ENCODE measurements at regions not wholly inside any gene's neighbourhood (a gene's known extent, or its start where the extent isn't known, plus 50 kb on each side); places are given as distances from the start of the nearest gene placed in this dataset.

GRCh38 chr2:239767021-239767905 lies 257.9 kb downstream of the NDUFA10 start:
- FAIRE-seq, result no peak
- DNase-seq (ENCODE audit: low spot score), result no peak

DNA sequence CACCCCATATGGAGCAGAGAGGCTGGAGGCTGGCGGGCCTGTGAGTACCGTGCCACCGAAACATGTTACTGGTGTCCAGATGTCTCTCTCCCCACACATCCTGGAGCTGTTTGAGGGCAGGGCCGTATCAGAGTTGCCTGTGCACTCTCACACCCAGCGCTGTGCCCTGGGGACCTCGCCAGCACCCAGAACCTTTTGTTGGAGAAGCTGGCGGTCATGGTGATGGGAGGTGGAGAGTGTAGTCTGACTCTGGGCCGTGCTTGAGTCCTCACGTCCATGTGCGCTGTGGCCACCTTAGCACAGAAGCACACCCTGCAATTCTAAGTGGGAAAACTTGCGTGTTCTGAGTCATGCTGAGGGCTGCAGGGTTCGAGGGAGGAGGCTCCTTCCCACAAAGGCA lies 259.2 kb downstream of the NDUFA10 start:
- DNase-seq (ENCODE audit: low spot score) (no peak), FAIRE-seq (no peak)

GRCh38 chr2:239765076-239765845 lies 259.9 kb downstream of the NDUFA10 start:
- FAIRE-seq (no peak), DNase-seq (ENCODE audit: low spot score) (no peak)

DNA sequence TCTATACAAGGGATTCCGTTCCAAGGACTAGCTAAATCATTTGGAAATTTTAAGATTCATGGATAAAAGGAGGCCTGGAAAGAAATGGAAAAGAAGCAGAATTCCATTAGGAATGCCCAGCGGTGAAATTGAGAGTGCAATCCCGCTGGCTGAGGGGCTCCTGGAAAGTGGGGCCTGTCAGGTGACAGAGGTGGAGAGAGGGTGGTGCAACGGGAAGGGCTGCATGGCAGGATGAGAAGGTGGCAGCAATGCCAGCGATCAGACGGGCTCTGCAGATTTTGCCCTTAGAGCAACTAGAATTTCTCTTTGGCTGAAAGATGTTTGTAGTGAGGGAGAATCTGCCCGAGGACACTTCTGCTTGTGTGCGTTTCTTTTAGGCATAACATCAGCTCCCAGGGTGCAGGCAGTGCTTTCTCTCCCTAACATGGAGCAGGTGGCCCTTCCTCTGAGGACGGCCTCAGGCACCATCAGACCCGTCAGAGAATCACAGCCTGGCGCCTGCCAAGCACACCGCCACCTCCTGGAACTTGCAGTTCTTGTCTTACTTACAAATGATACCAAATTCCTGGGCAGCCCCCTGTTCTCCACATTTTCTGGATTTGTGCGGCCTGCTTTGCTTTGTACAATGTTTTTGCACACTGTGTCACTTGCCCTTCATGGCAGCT lies 261.6 kb downstream of the NDUFA10 start:
- DNase-seq (ENCODE audit: low spot score) (no peak), FAIRE-seq (no peak)

DNA sequence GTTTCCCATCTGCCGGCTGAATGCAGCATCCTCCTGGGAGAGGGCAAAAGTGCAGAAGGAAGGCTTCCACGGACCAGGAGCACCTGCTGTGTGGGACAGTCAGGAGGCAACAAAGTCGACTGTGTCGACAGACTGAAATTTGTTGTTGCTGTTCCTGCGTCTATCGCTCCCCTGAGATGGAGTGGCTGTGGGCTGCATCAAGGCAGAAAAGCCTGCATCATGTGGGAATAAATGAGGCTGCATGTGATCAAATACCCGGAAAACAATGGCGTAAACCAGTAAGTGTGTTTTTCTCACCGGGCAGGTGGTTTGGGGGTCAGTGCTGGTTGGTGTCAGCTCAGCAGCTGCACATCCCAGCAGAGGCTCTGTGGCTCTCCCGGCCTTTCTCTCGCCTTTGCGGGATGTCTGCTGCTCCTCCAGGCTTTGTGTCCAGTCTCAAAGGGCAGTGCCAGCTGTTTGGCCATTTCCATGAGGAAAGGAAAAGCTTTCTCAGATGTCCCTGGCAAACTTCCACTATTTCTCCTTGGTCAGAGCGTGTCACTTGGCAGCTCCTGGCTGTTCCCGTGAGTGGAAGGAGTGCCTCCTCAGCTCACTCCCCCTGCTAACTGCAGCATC lies 262.4 kb downstream of the NDUFA10 start:
- no peak for FAIRE-seq
- DNase-seq (ENCODE audit: low spot score), result no peak

GRCh38 chr2:239762106-239762505 lies 263.0 kb downstream of the NDUFA10 start:
- DNase-seq (ENCODE audit: low spot score) (no peak), FAIRE-seq (no peak)

- FAIRE-seq (no peak), DNase-seq (ENCODE audit: low spot score) (no peak)
Measured at GRCh38 chr2:239760596-239760995, 264.5 kb downstream of the NDUFA10 start.

DNA sequence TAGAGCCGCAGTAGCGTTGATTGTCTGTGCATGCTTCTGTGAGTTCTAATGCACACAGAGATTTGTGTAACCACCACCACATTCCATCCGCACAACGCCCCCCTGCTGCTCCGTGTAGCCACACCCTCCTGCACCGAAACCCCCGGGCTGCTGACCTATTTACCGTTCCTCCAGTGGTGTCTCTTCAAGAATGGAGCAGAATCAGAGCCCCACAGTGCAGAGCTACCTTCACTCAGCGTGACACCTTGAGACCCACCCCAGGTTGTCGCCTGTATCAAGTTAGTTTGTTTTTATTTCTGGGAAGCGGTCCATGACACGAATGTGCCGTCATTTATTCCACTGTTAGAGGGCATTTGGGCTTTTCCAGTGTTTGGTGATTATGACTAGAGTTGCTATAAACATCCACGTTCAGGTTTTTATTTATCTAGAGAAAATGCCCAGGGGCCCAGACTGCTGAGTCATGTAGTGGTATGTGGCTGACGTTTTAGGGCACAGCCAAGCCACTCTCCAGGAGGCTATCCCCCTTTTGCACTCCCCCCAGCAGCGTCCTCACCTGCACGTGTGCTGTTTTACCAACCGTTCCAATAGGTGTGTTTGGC lies 266.8 kb downstream of the NDUFA10 start:
- peak; percentile 59 for DNase-seq (ENCODE audit: low spot score)
- no peak for FAIRE-seq

DNA sequence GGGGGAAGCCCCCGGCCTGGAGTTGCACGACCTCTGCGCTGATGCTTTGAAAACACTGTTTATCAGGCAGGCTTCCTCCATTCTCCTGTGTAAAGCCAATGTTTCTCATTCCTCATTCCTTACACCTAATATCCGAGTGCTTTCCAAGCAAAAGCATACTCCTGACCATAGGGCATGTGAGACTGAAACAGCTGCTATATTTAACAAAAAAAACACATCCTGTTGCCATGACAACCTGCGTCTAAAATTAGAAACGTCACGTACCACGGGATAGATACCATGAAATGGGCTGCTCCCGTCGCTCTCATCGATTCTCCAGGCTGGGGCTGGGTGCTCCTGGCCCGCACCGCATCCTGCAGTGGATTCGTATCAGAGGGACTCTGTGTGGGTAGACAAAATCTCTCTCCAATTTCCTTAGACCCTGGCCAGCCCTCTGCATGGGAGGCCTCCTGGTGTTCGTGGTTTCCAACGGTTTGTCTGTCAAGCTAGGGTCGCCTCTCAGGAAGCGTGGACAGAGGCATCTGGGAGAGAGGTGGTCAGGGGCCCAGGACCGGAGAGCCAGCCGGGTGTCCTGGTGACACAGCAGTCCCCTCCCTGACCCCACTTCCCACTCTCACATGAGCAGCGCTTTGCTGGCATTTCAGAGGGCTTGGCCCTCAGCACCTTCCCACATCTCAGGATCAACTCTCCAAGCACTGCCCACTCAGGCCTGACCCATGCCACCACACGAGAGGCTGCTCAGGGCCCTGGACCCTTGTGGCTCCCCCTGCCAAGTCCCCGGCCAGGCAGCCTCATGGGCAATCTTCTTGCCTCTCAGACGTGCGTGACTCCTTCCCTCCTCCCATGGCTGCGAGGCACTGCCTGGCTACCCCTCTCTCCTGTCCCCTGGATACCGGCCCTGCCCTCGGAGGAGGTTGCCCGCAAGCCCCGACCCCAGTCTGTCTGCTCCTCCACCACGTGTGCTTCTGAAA lies 268.1 kb downstream of the NDUFA10 start:
- no peak for FAIRE-seq

GRCh38 chr2:239756031-239756789 lies 268.9 kb downstream of the NDUFA10 start:
- no peak for DNase-seq (ENCODE audit: low spot score)
- FAIRE-seq, result no peak

More for the DNA sequence above, 268.1 kb downstream of the NDUFA10 start:
- DNase-seq (ENCODE audit: low spot score), result no peak

- FAIRE-seq, result no peak
- no peak for DNase-seq (ENCODE audit: low spot score)
Measured at GRCh38 chr2:239753401-239753837, 271.7 kb downstream of the NDUFA10 start.

DNA sequence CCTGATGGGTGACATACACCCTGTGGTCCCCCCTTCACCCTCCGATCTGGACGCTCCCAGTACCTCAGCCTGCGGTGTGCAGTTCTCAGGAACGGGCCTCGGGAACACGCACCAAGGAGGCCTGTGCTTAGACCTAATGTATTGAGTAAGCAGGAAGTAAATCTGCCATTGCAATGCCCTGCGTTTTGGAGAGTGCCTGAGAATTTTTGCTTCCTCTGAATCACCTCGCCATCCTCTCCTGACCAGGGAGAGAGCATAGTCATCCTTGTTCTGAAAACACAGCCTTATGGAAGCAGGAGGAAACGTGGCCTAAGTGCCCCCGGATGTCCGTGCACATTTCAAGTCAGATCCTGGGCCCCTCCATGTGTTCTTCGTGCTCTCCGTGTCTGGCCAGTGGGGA lies 272.2 kb downstream of the NDUFA10 start:
- FAIRE-seq, result no peak

GRCh38 chr2:239751679-239752355 lies 273.3 kb downstream of the NDUFA10 start:
- peak; percentile 55 for DNase-seq (ENCODE audit: low spot score)

More for the DNA sequence above, 272.2 kb downstream of the NDUFA10 start:
- no peak for DNase-seq (ENCODE audit: low spot score)

DNA sequence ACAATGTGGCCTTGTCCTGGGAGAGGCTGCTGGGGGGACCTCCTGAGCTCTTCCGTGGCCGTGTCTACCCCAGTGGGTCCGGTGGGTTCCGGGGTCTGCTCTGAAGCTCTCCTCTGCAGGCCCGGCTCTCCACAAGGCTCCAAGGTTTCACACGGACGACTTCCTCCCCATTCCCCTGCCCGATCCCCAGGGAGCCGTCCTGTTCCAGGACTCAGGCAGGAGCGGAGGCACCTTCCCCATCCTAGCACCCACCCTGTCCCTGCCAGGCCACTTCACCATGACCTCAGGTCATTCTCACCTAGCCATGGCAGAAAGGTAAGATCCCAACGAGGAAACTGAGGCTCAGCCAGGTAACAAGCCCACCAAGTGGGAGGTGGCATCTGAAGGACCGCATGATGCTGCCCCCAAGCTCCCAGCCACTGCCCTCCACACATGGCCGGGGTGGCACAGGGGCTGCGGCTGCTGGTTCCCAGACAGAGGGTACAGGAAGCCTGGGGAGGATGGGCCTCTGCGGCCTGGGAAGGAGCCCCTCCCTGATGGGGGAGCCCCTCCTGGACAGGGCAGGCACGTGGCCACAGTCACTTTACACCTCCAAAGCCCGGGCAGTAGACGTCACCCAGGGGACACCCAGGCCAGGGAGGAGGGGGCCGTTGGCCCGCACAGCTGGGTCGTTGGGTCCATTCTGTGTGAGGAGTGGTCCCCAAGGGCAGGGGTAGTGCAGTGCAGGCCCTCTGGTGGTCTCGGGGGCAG lies 274.0 kb downstream of the NDUFA10 start:
- FAIRE-seq, result no peak
- no peak for DNase-seq (ENCODE audit: low spot score)

More at GRCh38 chr2:239751679-239752355, 273.3 kb downstream of the NDUFA10 start:
- FAIRE-seq, result no peak

DNA sequence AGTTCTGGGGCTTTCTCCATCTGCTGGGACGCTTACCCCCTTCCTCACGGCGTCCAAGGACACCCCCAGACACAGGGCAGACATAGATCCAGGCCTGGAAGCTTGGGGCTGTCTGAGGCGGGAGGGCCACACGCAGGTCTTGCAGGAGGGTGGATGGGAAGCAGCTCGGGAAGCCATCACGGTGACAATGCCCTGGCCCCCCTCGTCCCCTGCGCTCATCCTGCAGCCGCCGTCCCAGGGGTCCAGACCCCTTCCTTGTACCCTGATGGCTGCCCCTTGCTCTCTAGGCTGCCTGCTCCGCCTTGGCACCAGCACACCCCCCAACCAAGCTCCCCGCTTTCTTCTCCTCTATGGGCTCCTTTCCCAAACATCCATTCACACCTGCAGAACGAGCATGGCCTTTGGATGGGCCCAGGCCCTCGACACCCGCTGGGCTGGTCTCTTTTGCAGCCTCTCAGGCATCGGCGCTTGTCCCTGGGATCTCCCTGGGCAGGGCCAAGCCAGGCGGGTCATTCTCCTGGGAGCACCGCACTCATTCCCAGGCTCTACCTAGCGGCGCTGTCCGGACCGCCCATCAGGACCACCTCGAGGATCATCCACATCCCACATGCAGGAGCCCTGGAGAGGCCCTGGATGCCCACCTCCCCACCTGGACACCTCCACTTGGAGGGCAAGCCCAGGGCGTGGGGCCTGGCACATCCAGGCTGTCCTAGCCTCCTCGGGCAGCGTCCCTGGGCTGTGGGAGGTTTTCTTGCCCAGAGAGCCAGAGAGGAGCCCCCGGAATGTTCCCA lies 274.9 kb downstream of the NDUFA10 start:
- DNase-seq (ENCODE audit: low spot score) (no peak), FAIRE-seq (no peak)

GRCh38 chr2:239749272-239749873 lies 275.8 kb downstream of the NDUFA10 start:
- FAIRE-seq, result no peak
- no peak for DNase-seq (ENCODE audit: low spot score)
